ENCODE measurements at regions not wholly inside any gene's neighbourhood (a gene's known extent, or its start where the extent isn't known, plus 50 kb on each side); places are given as distances from the start of the nearest gene placed in this dataset.

DNA sequence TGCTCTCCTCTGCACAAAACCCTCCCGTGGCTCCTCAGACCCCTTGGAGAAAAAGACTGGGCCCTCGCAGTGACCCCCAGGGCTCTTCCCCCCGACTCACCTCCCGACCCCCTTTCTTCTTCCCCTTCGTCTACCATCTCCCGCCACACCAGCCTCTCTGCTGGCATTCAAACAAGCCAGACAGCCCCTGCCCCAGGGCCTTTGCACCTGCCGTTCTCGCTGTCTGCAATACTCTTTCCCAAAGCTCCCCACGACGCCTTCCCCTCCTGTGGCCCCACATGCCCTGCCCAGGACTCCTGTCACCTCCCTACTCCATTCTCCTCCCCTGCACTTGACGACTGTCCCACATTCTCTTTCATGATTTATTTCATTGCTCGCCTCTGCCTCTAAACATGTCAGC lies 115.7 kb downstream of the PHETA1 start (continued):
- TF ChIP-seq, protein P1, sequence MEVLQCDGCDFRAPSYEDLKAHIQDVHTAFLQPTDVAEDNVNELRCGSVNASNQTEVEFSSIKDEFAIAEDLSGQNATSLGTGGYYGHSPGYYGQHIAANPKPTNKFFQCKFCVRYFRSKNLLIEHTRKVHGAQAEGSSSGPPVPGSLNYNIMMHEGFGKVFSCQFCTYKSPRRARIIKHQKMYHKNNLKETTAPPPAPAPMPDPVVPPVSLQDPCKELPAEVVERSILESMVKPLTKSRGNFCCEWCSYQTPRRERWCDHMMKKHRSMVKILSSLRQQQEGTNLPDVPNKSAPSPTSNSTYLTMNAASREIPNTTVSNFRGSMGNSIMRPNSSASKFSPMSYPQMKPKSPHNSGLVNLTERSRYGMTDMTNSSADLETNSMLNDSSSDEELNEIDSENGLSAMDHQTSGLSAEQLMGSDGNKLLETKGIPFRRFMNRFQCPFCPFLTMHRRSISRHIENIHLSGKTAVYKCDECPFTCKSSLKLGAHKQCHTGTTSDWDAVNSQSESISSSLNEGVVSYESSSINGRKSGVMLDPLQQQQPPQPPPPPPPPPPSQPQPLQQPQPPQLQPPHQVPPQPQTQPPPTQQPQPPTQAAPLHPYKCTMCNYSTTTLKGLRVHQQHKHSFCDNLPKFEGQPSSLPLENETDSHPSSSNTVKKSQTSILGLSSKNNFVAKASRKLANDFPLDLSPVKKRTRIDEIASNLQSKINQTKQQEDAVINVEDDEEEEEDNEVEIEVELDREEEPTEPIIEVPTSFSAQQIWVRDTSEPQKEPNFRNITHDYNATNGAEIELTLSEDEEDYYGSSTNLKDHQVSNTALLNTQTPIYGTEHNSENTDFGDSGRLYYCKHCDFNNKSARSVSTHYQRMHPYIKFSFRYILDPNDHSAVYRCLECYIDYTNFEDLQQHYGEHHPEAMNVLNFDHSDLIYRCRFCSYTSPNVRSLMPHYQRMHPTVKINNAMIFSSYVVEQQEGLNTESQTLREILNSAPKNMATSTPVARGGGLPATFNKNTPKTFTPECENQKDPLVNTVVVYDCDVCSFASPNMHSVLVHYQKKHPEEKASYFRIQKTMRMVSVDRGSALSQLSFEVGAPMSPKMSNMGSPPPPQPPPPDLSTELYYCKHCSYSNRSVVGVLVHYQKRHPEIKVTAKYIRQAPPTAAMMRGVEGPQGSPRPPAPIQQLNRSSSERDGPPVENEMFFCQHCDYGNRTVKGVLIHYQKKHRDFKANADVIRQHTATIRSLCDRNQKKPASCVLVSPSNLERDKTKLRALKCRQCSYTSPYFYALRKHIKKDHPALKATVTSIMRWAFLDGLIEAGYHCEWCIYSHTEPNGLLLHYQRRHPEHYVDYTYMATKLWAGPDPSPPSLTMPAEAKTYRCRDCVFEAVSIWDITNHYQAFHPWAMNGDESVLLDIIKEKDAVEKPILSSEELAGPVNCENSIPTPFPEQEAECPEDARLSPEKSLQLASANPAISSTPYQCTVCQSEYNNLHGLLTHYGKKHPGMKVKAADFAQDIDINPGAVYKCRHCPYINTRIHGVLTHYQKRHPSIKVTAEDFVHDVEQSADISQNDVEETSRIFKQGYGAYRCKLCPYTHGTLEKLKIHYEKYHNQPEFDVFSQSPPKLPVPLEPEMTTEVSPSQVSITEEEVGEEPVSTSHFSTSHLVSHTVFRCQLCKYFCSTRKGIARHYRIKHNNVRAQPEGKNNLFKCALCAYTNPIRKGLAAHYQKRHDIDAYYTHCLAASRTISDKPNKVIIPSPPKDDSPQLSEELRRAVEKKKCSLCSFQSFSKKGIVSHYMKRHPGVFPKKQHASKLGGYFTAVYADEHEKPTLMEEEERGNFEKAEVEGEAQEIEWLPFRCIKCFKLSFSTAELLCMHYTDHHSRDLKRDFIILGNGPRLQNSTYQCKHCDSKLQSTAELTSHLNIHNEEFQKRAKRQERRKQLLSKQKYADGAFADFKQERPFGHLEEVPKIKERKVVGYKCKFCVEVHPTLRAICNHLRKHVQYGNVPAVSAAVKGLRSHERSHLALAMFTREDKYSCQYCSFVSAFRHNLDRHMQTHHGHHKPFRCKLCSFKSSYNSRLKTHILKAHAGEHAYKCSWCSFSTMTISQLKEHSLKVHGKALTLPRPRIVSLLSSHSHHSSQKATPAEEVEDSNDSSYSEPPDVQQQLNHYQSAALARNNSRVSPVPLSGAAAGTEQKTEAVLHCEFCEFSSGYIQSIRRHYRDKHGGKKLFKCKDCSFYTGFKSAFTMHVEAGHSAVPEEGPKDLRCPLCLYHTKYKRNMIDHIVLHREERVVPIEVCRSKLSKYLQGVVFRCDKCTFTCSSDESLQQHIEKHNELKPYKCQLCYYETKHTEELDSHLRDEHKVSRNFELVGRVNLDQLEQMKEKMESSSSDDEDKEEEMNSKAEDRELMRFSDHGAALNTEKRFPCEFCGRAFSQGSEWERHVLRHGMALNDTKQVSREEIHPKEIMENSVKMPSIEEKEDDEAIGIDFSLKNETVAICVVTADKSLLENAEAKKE (CRISPR knock-in tag; IDR thresholded peaks at IDR 0.05) = no peak

DNA sequence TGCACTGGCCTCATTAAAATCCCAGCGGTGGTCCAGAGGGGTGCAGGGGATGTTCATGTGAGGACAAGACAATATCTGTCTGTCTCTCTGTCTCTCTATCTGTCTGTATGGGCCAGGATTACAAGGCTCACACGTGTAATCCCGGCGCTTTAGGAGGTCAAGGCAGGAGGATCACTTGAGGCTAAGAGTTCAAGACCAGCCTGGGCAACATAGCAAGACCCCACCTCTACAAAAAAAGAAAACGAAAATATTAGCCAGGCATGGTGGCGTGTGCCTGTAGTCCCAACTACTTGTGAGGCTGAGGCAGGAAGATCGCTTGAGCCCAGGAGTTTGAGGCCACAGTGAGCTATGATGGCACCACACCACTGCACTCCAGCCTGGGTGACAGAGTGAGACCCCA lies 117.1 kb downstream of the PHETA1 start:
- Histone ChIP-seq H3K36me3 (ENCODE audit: insufficient read depth) (no peaks in the 10 kb centered on the region), H3K27me3 (ENCODE audit: insufficient read depth) (no peaks in the 10 kb centered on the region), H3K27ac (ENCODE audit: low read depth) (no peak overlapping the region), H3K9me2 (ENCODE audit: insufficient read depth) (no peaks in the 10 kb centered on the region), H4K20me1 (replicated peaks; ENCODE audit: insufficient read depth) (peaks cover 2% of the 10 kb centered on the region; the same call in 1 of the 2 replicates), H3K4me3 (no peak overlapping the region), H3K4me1 (ENCODE audit: insufficient read depth) (no peaks in the 10 kb centered on the region; the same call in 1 of the 2 replicates), H3K79me2 (replicated peaks; ENCODE audit: insufficient read depth) (no peaks in the 10 kb centered on the region), H3F3A (replicated peaks; ENCODE audit: low read depth) (no peaks in the 10 kb centered on the region), H2AFZ (no peak overlapping the region), H3K4me2 (no peak overlapping the region)
- TF ChIP-seq EZH2 (IDR thresholded peaks at IDR 0.05; ENCODE audit: low read depth, unreplicated experiment) (no peak), POLR2AphosphoS5 (IDR thresholded peaks at IDR 0.05; ENCODE audit: low read depth) (no peak), NANOG (IDR thresholded peaks at IDR 0.05; ENCODE audit: borderline replicate concordance) (no peak), ZNF331 (CRISPR knock-in tag; IDR thresholded peaks at IDR 0.05; ENCODE audit: low read depth) (no peak), STAT1 (IDR thresholded peaks at IDR 0.05; ENCODE audit: unreplicated experiment) (no peak), EZH2phosphoT487 (IDR thresholded peaks at IDR 0.05; ENCODE audit: unreplicated experiment) (no peak), ZNF114 (CRISPR knock-in tag; IDR thresholded peaks at IDR 0.05) (no peak)
- TF ChIP-seq, protein P2, sequence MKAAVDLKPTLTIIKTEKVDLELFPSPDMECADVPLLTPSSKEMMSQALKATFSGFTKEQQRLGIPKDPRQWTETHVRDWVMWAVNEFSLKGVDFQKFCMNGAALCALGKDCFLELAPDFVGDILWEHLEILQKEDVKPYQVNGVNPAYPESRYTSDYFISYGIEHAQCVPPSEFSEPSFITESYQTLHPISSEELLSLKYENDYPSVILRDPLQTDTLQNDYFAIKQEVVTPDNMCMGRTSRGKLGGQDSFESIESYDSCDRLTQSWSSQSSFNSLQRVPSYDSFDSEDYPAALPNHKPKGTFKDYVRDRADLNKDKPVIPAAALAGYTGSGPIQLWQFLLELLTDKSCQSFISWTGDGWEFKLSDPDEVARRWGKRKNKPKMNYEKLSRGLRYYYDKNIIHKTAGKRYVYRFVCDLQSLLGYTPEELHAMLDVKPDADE (IDR thresholded peaks at IDR 0.05) = no peak
- TF ChIP-seq, protein P3, sequence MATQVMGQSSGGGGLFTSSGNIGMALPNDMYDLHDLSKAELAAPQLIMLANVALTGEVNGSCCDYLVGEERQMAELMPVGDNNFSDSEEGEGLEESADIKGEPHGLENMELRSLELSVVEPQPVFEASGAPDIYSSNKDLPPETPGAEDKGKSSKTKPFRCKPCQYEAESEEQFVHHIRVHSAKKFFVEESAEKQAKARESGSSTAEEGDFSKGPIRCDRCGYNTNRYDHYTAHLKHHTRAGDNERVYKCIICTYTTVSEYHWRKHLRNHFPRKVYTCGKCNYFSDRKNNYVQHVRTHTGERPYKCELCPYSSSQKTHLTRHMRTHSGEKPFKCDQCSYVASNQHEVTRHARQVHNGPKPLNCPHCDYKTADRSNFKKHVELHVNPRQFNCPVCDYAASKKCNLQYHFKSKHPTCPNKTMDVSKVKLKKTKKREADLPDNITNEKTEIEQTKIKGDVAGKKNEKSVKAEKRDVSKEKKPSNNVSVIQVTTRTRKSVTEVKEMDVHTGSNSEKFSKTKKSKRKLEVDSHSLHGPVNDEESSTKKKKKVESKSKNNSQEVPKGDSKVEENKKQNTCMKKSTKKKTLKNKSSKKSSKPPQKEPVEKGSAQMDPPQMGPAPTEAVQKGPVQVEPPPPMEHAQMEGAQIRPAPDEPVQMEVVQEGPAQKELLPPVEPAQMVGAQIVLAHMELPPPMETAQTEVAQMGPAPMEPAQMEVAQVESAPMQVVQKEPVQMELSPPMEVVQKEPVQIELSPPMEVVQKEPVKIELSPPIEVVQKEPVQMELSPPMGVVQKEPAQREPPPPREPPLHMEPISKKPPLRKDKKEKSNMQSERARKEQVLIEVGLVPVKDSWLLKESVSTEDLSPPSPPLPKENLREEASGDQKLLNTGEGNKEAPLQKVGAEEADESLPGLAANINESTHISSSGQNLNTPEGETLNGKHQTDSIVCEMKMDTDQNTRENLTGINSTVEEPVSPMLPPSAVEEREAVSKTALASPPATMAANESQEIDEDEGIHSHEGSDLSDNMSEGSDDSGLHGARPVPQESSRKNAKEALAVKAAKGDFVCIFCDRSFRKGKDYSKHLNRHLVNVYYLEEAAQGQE (IDR thresholded peaks at IDR 0.05; ENCODE audit: unreplicated experiment) = no peak
- Mint-ChIP-seq H3K4me3 (no peak overlapping the region), H3K9me3 (no peaks in the 10 kb centered on the region), H3K4me1 (peaks cover 10% of the 10 kb centered on the region; the same call in 2 of the 3 replicates), H3K36me3 (ENCODE audit: low read depth) (no peaks in the 10 kb centered on the region), H3K27ac (no peak overlapping the region), H3K27me3 (ENCODE audit: insufficient read depth, low read depth, poor library complexity) (no peaks in the 10 kb centered on the region)
- no peak for DNase-seq (ENCODE audit: low spot score)
- no peak for ATAC-seq
